ENCODE measurements at regions not wholly inside any gene's neighbourhood (a gene's known extent, or its start where the extent isn't known, plus 50 kb on each side); places are given as distances from the start of the nearest gene placed in this dataset.
A peak's percentile ranks its signal among the peaks of the same experiment; 100 is the strongest.

- Histone ChIP-seq H3K27ac (replicated peaks) (no peak overlapping the region), H3K4me3 (replicated peaks; ENCODE audit: insufficient read depth, low read length) (no peak overlapping the region), H3K27me3 (ENCODE audit: insufficient read depth, poor library complexity, severe bottlenecking) (no peaks in the 10 kb centered on the region)
- TF ChIP-seq CTCF (IDR thresholded peaks at IDR 0.05; ENCODE audit: insufficient read depth, low read length): no peak
- no peak for TF ChIP-seq SPI1 (IDR thresholded peaks at IDR 0.05; ENCODE audit: borderline replicate concordance, low read depth)
- TF ChIP-seq REST (IDR thresholded peaks at IDR 0.05; ENCODE audit: insufficient replicate concordance, low read depth): no peak
- TF ChIP-seq POLR2AphosphoS5 (IDR thresholded peaks at IDR 0.05; ENCODE audit: low read depth): no peak
- no peak for TF ChIP-seq GABPA (IDR thresholded peaks at IDR 0.05; ENCODE audit: low read depth)
- DNase-seq (ENCODE audit: low read depth in 1 of 2, low spot score in 1 of 2): no peak
Observed at GRCh38 chr2:58614219-58614618, 373.1 kb upstream of the FANCL start.

- H3K4me3 ChIP-seq (replicated peaks; ENCODE audit: insufficient read depth, low read length): no peak overlapping the region
- TF ChIP-seq POLR2AphosphoS5 (IDR thresholded peaks at IDR 0.05; ENCODE audit: low read depth) (no peak), GABPA (IDR thresholded peaks at IDR 0.05; ENCODE audit: low read depth) (no peak), SPI1 (IDR thresholded peaks at IDR 0.05; ENCODE audit: borderline replicate concordance, low read depth) (no peak), CTCF (IDR thresholded peaks at IDR 0.05; ENCODE audit: insufficient read depth, low read length) (no peak), REST (IDR thresholded peaks at IDR 0.05; ENCODE audit: insufficient replicate concordance, low read depth) (no peak)
- DNase-seq (ENCODE audit: low read depth in 1 of 2, low spot score in 1 of 2): no peak
- no peak overlapping the region for H3K27ac ChIP-seq (replicated peaks)
- H3K27me3 ChIP-seq (ENCODE audit: insufficient read depth, poor library complexity, severe bottlenecking): no peaks in the 10 kb centered on the region
Observed at GRCh38 chr2:58612973-58613372, 371.8 kb upstream of the FANCL start.

- Histone ChIP-seq H3K4me3 (replicated peaks; ENCODE audit: insufficient read depth, low read length) (no peak overlapping the region), H3K27me3 (ENCODE audit: insufficient read depth, poor library complexity, severe bottlenecking) (no peaks in the 10 kb centered on the region), H3K27ac (replicated peaks) (no peak overlapping the region)
- TF ChIP-seq POLR2AphosphoS5 (IDR thresholded peaks at IDR 0.05; ENCODE audit: low read depth): no peak
- TF ChIP-seq GABPA (IDR thresholded peaks at IDR 0.05; ENCODE audit: low read depth): no peak
- no peak for TF ChIP-seq CTCF (IDR thresholded peaks at IDR 0.05; ENCODE audit: insufficient read depth, low read length)
- no peak for TF ChIP-seq REST (IDR thresholded peaks at IDR 0.05; ENCODE audit: insufficient replicate concordance, low read depth)
- TF ChIP-seq SPI1 (IDR thresholded peaks at IDR 0.05; ENCODE audit: borderline replicate concordance, low read depth): no peak
- peak in 1 of 2 experiments; percentile 6 for DNase-seq (ENCODE audit: low read depth in 1 of 2, low spot score in 1 of 2)
Observed at GRCh38 chr2:58609326-58609725, 368.2 kb upstream of the FANCL start.

Measured in HL-60 (cell line).